Pancreas (tissue), 10 donors: ENCODE measurements at regions not wholly inside any gene's neighbourhood (a gene's known extent, or its start where the extent isn't known, plus 50 kb on each side); places are given as distances from the start of the nearest gene placed in this dataset.
A peak's percentile ranks its signal among the peaks of the same experiment; 100 is the strongest.

Source experiments
- ATAC-seq, 4 donors: fragments of 200-7000 bp; cut with Tn5 transposase; one replicate each; pipeline versions ENCODE4 v1.8.0 to v1.9.1; 2020; ENCODE audit warnings: mild to moderate bottlenecking in 4 of 4, moderate library complexity in 4 of 4
- DNase-seq, 6 donors: peaks; one replicate each; pipeline ENCODE4 v3.0.0-alpha.2; 2020
- FAIRE-seq: peaks from 2 replicates; lab custom pipeline; 2012; peaks lifted over from hg19 to GRCh38; lab: Jason Lieb, UNC
- H3K27ac ChIP-seq, 4 donors: fragments of 200-600 bp; sonication (generic); 1 replicate in 3 of 4; 2 replicates in 1 of 4; pipeline versions ENCODE4 v1.5.0 to v1.8.0; 2020
- H3K27me3 ChIP-seq, 4 donors: fragments of 200-600 bp; one replicate each; pipeline ENCODE4 v1.8.0; 2021
- H3K36me3 ChIP-seq, 3 donors: fragments of 200-600 bp; sonication (generic) in 1 of 3; one replicate each; pipeline versions ENCODE4 v1.5.0 to v1.8.0; 2020 to 2021
- H3K4me1 ChIP-seq, 3 donors: fragments of 200-600 bp; one replicate each; pipeline ENCODE4 v1.8.0; 2021
- H3K4me3 ChIP-seq, 4 donors: fragments of 200-600 bp; sonication (generic) in 2 of 4; one replicate each; pipeline versions ENCODE4 v1.5.0 to v1.8.0; 2020 to 2021
- H3K9me3 ChIP-seq, 4 donors: fragments of 200-600 bp; one replicate each; pipeline ENCODE4 v1.8.0; 2021
- CTCF ChIP-seq, 4 donors: fragments of 200-600 bp; sonication (generic) in 3 of 4; IDR thresholded peaks; one replicate each; pipeline versions ENCODE4 v1.5.0 to v1.8.0; 2021; ENCODE audit warnings: antibody characterized with exemption in 4 of 4
- WGBS, 2 donors: extraction: QIAGEN DNeasy Blood & Tissue Kit; methylation state at CpG; one replicate each; pipeline ENCODE4 v1.1.7; 2013; 5-methylcytosine and 5-hydroxymethylcytosine counted together
- intact Hi-C, 3 donors: fragments of 100-400 bp; cut with DNase I; formaldehyde crosslinking; loops; one replicate each; pipeline versions ENCODE4 v1.11.1 to v1.14.2; 2022
- donor health status: healthy with polysubstance abuse.
- donor health status: DM: no; HTN: no; CAD: no; lungs with moderate emphysema.
- donor health status: DM: no; HTN: no; CAD: no.
- donor health status: control.
- donor health status: control.
- donor health status: Bipolar disorder and iron deficiency.
- donor health status: DM: yes; HTN: yes; CAD: no.
- donor health status: DM: no; HTN: no; CAD: no.
- donor health status: DM: no; HTN: no; CAD: no.
- donor health status: DM: yes; HTN: yes; CAD: no.

GRCh38 chr5:108521841-108522506 is 140.1 kb upstream of the FBXL17 start:
- peak; percentile 30 to 38 (median 36) for TF ChIP-seq CTCF (IDR thresholded peaks at IDR 0.05)
- no peaks in the 10 kb centered on the region for H3K4me1 ChIP-seq
- FAIRE-seq = no peak
- no peak for DNase-seq
- H3K27me3 ChIP-seq = no peaks in the 10 kb centered on the region
- no peak overlapping the region for H3K27ac ChIP-seq
- H3K9me3 ChIP-seq = no peaks in the 10 kb centered on the region
- peak; percentile 56 to 93 (median 86) for ATAC-seq
- intact Hi-C loops = no loop called here
- 22 to 25% methylated on average over 4 of the region's 4 CpGs for WGBS, 2 donors
- H3K4me3 ChIP-seq = no peak overlapping the region
- H3K36me3 ChIP-seq = no peaks in the 10 kb centered on the region

GRCh38 chr5:108521011-108521700 is 139.3 kb upstream of the FBXL17 start:
- no peak for TF ChIP-seq CTCF (IDR thresholded peaks at IDR 0.05)
- Histone ChIP-seq H3K9me3 (no peaks in the 10 kb centered on the region), H3K36me3 (no peaks in the 10 kb centered on the region), H3K27ac (no peak overlapping the region), H3K4me1 (no peaks in the 10 kb centered on the region), H3K4me3 (no peak overlapping the region), H3K27me3 (no peaks in the 10 kb centered on the region)
- WGBS, 2 donors = 15 to 19% methylated on average over 7 of the region's 7 CpGs
- FAIRE-seq (no peak), ATAC-seq (no peak), DNase-seq (no peak)
- intact Hi-C loops = no loop called here

GRCh38 chr5:108516785-108517184 is 134.9 kb upstream of the FBXL17 start:
- ATAC-seq (no peak), DNase-seq (no peak), FAIRE-seq (no peak)
- no peak overlapping the region for H3K4me3 ChIP-seq
- H3K27me3 ChIP-seq = no peaks in the 10 kb centered on the region
- H3K27ac ChIP-seq = no peak overlapping the region
- intact Hi-C loops = no loop called here
- no peaks in the 10 kb centered on the region for H3K4me1 ChIP-seq
- no peaks in the 10 kb centered on the region for H3K36me3 ChIP-seq
- H3K9me3 ChIP-seq = no peaks in the 10 kb centered on the region
- TF ChIP-seq CTCF (IDR thresholded peaks at IDR 0.05) = no peak

- Histone ChIP-seq H3K4me1 (no peaks in the 10 kb centered on the region), H3K27me3 (no peaks in the 10 kb centered on the region), H3K27ac (no peak overlapping the region), H3K36me3 (no peaks in the 10 kb centered on the region), H3K9me3 (no peaks in the 10 kb centered on the region), H3K4me3 (no peak overlapping the region)
- intact Hi-C loops = no loop called here
- ATAC-seq (no peak), FAIRE-seq (no peak), DNase-seq (no peak)
- WGBS, 2 donors = 31 to 71% methylated on average over 1 of the region's 1 CpG
- TF ChIP-seq CTCF (IDR thresholded peaks at IDR 0.05) = no peak
Measured at GRCh38 chr5:108515517-108516105, 133.7 kb upstream of the FBXL17 start.

- ATAC-seq (no peak), DNase-seq (no peak), FAIRE-seq (no peak)
- 88 to 92% methylated on average over 3 of the region's 3 CpGs for WGBS, 2 donors
- Histone ChIP-seq H3K4me3 (no peak overlapping the region), H3K4me1 (no peaks in the 10 kb centered on the region), H3K27me3 (no peaks in the 10 kb centered on the region), H3K9me3 (no peaks in the 10 kb centered on the region), H3K27ac (no peak overlapping the region), H3K36me3 (no peaks in the 10 kb centered on the region)
- no peak for TF ChIP-seq CTCF (IDR thresholded peaks at IDR 0.05)
- intact Hi-C loops = no loop called here
Measured at GRCh38 chr5:108508979-108509378, 127.1 kb upstream of the FBXL17 start.
